GM19438 (cell line): ENCODE measurements at regions not wholly inside any gene's neighbourhood (a gene's known extent, or its start where the extent isn't known, plus 50 kb on each side); places are given as distances from the start of the nearest gene placed in this dataset.
"Not testable (repeated sequence)": the region's sequence is repeated elsewhere in the genome, so short reads cannot be mapped to it uniquely, and the experiment has no call there.

Source experiments
- ATAC-seq: cut with Tn5 transposase; IDR thresholded peaks from one replicate; pipeline ENCODE4 v1.9.1; 2021; ENCODE audit warnings: low read depth; ENCODE audit not compliant: unreplicated experiment

DNA sequence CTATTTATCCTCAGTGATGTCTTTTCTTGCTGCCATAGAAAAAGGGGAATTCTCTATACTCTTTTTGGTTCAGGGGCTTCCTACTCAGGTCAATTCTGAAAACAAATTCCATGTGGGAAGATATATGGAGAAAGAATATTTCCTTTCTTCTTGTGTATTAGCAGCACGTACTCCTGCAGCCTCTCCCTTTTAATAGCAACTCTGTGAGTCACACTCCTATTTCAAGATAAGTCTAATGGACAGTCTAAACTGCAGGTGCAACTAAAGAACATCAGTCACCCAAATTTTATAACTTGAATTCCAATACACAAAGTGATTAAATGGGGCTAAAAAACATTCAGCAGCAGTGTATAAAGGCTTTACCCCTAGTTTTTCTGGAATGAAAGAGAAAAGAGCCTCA, 942.2 kb downstream of the CNTNAP5 start:
- ATAC-seq, result no peak

DNA sequence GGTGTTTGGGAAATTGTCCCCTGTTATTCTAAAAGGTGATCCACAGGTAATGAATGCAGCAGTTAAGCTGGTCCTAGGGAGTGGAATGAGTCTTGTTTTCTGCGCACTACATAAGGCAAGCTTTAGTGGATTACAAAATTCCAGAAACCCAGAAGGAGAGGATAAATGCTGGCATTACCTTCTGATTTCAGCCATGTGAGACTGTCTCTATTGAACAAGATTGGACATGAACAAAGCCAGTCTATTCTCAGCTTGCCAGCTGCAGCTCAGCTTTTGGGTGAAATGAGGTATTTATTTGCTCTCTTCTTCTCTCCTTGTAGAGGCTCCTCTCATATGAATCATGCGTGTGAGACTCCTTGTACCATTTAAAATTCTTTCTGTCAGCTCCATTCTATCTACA, 944.9 kb downstream of the CNTNAP5 start:
- ATAC-seq, result no peak

DNA sequence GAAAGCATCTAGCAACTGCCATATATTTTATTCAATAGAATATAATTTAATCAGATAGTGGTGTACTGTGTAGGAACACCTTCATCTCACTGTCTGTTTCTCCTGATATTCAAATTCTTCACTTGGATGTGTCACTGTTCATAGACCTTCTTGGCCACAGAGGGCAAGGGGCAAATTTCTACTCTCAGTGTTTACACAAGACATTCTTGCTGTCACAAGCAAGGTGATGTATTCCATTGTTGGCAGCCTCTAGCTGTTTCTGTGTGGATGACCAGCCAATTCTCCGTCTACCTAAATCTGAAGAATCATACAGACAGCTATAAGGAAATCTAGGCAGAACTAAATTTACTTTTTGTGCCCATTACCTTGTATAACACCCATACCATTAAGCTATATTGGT, 948.3 kb downstream of the CNTNAP5 start:
- ATAC-seq, result no peak

DNA sequence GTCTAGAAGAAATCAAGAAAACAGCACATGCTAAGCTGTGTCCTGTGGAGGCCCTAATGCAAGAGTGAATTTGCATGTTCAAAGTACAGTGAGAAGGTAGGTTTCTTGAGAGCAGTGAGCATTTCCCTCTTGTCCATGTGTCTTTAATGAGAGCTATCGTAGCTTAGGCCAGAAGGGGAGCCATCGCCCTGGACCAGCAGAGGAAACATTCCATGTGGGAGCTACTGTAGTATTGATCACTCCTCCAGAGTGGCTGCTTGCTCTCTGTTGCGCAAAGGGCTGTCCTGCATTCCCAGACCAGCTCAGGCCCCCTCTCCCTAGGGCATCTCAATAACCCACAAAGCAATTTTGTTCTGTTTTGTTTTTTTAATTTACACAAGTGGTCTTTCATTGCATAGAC, 950.1 kb downstream of the CNTNAP5 start:
- no peak for ATAC-seq

DNA sequence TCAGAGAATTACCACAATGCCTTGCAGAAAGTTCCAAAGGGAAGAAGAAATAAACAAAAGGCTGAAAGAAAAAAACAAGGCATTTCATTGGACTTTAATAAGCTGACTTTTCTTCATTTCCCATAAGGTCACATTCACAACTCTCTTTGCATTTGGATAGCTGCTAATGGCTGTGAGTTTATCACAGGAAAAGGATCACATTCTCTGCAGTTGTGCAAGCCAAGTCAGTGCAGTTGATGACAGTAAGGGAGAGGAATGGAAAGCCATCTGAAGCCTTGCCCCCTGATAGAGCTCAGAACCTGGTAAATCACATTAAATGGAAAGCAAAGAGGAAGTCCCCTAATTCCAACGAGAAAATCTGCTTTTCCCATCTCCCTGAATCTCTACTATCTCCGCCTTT, 950.6 kb downstream of the CNTNAP5 start:
- no peak for ATAC-seq

DNA sequence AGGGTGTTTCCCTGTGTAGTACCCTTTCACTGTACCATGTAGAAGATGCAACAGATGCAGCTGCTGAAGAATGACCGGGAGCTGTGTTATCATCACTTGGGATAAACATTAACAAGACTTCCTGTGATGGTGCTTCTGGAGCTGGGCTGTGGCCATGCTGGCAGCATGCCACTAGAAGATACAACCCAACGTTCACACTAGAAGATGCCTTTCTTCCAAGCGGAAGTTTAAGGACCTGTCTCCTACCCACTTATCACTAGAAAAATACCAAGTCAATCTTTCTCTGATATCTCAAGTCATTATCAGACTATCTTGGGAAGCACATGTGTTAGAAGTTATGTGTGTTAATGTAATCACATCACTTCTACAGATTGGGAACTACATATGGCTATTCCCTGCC, 953.5 kb downstream of the CNTNAP5 start:
- ATAC-seq, result no peak

DNA sequence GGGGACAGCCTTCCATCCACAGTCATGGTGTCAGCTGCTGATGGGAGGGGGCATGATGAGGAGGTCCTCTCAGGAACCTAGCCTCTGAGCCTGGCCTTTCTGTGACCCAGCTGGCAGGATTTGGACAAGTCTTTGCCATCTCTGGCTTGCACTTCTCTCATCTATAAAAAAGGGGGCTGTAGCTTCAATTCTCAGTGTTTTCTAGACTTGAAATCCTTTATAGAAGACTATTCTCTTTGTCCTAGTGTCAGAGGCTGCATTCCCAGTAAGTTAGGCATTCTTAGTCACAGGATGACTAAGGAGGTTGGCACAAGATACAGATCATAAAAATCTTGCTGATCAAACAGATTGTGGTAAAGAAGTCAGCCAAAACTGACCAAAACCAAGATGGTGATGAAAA, 958.5 kb downstream of the CNTNAP5 start:
- ATAC-seq, result no peak

DNA sequence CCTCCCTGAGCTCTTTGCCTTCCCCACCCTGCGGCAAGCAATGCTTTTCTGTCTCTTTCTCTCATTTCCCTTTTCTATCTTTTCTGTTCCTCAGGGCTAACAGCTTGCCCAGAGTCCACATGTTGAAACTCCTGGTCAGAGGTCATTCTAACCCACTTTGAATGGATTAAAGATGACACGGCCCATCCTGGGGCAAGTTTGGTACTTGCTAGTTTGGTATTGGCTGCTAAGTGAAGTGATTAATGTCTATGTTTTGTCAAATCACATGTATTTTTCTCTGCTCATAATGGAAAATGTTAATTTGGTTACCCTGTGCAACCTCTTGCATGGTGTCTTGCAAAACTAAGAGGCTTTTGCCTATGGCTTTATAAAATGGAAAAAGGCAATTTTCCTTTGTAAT, 960.2 kb downstream of the CNTNAP5 start:
- no peak for ATAC-seq

DNA sequence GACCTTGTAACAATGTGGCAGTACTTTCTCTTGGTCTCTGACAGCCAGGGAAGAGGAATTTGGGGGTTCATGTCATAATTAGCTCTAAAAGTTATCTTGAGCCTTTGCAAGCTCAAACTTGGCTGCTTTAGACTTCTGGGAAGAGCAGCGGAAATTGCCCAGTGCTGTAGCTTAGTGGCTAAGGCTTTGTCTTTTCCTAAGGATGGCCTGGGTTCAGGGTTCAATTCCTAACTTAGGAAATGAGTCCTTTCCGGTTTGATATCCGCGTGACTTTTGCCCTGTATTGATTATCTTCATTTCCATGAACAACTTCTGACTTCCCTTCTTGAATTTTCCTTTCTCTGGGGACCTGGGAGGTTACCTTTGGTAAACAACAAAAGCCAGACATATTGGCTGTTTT, 961.0 kb downstream of the CNTNAP5 start:
- ATAC-seq, result no peak

DNA sequence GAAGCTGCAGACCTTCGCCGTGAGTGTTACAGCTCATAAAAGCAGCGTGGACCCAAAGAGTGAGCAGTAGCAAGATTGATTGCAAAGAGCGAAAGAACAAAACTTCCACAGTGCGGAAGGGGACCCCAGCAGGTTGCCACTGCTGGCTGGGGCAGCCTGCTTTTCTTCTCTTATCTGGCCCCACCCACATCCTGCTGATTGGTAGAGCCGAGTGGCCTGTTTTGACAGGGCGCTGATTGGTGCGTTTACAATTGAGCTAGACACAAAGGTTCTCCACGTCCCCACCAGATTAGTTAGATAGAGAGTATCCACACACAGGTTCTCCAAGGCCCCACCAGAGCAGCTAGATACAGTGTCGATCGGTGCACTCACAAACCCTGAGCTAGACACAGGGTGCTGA, 961.8 kb downstream of the CNTNAP5 start:
- ATAC-seq, result not testable (repeated sequence)

DNA sequence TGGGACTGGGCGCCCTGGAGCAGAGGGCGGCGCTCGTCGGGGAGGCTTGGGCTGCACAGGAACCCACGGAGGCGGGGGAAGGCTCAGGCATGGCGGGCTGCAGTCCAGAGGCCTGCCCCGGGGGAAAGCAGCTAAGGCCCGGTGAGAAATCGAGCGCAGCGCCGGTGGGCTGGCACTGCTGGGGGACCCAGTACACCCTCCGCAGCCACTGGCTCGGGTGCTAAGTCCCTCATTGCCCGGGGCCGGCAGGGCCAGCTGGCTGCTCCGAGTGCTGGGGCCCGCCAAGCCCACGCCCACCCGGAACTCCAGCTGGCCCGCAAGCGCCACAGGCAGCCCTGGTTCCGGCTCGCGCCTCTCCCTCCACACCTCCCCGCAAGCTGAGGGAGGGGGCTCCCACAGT, 962.3 kb downstream of the CNTNAP5 start:
- not testable (repeated sequence) for ATAC-seq

DNA sequence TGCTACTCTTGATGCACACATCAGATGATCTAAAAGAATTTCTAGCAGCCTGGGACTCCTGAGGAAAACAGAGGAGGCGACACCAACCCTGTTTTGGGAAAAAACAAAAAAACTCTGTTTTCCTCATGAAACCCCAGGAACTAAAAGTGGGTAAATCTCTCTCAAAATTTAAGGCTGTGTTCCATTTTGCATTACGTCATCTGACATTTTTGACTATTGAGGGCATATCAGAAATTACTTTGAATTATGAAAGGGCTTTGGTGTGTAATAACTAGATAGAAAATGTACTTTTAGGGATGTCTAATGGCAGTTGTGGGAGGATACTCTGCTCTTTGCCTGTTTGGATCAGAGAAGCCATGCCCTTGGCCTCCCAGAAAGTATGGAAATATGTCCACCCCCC, 963.0 kb downstream of the CNTNAP5 start:
- ATAC-seq, result no peak

DNA sequence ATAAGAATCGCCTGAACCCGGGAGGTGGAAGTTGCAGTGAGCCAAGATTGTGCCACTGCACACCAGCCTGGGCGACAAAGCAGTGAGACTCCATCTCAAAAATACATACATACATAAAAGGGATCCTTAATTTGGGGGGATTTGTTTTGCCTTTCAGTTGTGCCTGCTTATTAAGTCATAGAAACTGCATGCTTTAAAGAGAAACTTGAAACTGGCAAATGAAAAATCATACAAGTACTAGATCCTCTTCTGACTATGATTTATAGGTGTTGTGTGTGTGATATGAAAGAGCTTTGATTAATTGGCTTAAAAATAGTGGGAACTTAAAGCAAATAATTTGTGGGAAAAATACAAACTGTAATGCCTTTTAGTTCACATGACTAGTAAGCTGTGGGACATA, 963.7 kb downstream of the CNTNAP5 start:
- ATAC-seq, result no peak

DNA sequence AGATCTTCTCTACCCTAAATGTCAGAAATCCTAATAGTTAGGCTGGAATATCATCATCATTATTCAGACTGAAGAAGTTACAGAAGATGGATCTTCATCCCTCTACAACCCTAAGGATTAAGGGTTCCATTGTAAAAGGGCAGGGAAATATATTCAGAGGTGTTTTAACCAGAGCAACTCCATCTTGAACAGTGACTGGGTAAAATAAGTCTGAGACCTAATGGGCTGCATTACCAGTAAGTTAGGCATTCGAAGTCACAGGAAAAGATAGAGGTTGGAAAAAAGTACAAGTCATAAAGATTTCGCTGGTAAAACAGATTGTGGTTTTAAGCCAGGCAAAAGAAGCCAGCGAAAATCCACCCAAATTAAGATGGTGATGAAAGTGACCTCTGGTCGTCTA, 968.7 kb downstream of the CNTNAP5 start:
- ATAC-seq, result no peak

DNA sequence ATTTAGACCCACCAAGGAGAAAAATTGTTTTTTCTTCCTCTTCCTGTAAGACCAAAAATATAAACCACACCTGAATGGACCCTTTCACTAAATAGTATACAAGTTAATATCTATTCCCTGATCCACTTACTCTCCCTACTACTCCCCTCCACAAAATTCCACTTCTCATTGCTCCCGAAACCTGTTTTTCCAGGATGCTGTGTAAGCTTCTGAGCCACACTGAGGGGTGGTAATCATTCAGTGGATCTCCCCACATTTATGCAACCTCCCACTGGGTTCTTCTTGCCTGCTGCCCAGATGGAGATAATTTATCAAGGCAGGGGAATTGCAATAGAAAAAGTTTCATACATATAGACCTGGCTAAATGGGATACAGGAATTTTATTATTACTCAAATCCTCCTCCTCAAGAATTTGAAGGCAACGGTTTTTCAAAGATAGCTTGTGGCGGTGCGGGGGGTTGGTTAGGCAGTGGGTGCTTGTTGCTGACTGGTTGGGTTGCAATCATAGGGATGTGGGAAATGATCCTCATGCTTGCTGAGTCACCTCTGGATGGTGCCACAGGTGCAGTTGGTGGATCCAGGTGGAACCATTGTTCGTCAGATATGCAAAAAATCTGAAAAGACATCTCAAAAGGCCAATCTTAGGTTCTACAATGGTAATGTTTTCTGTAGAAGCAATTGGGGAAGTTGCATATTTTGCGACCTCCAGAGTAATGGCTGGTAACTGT, 970.3 kb downstream of the CNTNAP5 start:
- no peak for ATAC-seq

DNA sequence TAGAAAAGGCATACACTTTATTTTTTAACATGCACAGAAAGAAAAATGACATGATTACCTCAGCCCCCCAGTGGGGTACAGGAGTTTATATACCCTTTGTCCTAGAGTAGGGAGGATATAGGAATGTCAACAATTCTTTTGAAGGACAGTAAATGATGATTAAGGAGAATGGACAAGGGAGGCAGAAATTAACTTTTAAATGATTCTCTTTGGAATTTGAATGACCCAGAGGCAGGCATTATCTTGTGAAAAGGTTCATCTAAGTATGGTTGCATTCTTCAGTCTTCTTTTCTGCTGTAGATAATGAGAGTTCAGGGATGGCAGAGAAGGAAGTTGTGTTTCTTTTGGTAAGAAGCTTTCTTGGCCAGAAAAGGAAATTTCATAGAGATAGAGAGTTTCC, 971.3 kb downstream of the CNTNAP5 start:
- no peak for ATAC-seq

DNA sequence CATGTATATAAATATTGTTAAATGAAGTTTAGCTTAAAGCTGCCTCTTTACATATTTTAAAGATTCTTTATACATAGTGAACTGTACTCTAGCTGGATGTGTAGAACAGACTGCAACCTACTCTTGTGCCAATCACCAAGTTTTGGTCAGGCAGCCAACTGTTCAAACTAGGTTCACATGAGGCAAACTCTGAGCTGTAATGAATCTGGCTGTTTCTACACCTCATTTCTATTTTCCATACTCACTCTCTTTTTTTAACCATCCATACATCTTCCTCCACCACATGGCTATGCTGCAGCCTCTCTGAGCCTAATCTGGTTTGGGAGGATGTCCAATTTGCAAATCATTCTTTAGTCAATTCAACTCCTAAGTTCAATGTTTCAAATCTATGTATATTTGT, 974.8 kb downstream of the CNTNAP5 start:
- no peak for ATAC-seq

DNA sequence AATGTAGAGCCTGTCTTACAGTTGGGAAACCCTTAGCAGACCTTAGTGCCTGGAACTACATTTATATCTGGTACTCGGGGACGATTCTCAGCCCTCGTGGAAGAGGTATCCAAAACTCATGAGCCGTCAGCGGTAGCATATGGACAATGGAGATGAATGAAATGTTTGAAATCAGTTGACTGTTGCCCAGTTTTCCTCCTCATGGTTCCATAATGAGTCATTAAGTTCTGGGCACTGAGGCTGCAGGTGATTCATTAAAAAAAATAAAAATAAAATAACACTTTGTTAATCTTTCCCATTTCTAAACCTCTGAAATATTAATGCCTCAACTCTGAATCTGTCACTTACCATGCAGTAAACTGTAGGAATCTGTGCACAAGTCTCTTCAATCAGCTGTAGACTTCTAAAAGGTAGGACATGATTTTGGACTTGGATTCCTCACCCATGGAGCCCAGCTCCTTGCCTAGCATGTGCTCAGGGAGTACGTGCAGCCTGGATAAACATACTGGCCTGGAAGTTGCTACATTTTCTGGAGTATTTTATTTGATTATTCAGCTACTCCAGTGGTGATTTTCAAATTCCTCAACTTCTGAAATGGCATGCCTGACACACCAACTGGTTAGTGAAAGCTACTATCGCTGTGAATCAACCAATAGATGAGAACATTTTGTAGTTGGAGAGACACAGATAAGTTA, 979.2 kb downstream of the CNTNAP5 start:
- no peak for ATAC-seq

DNA sequence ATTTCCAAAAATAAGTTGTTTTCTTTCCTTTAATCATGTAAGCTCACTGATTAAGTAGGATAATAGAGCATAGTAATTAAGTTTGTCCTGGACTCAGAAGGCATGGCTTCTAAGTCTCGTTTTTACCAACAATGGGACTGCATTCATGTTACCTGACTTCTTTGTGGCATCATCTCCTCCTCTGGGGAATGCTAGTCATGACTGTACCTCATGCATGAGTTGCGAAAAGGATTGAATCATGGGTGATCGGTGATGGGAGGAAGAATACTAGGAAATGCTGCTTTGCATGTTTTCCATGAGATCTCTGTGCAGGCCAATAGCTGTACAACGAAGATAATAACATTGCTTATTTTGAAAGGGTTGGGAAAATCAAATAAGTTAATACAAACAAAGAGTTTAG, 981.6 kb downstream of the CNTNAP5 start:
- ATAC-seq, result no peak

DNA sequence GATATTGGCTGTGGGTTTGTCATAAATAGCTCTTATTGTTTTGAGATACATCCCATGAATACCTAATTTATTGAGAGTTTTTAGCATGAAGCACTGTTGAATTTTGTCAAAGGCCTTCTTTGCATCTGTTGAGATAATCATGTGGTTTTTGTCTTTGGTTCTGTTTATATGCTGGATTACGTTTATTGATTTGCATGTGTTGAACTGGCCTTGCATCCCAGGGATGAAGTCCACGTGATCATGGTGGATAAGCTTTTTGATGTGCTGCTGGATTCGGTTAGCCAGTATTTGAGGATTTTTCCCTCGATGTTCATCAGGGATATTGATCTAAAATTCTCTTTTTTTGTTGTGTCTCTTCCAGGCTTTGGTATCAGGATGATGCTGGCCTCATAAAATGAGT, 1003.6 kb downstream of the CNTNAP5 start:
- ATAC-seq, result not testable (repeated sequence)

DNA sequence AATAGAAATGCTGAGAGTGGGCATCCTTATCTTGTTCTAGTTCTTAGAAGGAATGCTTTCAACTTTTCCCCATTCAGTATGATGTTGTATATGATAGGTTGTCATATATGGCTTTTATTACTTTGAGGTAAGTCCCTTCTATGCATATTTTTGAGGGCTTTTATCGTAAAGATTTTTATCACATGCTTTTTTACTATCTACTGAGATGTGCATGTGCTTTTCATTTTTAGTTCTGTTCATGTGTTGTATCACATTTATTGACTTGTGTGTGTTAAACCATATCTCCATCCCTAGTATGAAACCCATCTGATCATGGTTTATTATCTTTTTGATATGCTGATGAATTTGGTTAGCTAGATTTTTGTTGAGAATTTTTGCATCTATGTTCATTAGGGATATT, 1008.8 kb downstream of the CNTNAP5 start:
- no peak for ATAC-seq

DNA sequence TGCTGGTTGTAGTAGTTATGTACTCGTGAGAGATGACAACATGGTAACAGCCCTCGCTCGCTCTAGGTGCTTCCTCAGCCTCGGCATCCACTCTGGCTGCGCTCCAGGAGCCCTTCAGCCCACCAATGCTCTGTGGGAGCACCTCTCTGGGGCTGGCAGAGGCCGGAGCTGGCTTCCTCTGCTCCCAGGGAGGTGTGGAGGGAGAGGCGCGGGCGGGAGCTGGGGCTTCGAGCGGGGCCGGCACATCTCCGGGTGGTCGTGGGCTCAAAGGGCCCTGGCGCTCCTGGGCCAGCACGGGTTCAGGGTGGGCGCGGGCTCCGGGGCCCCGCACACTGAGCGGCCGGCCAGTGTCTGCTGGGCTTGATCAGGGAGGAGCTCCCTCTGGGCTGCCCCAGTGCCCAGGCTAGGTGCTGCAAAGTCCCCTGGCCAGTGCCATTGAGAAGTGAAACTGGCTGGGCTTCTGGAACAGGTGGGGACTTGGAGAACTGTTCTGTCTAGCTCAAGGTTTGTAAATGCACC, 1012.1 kb downstream of the CNTNAP5 start:
- ATAC-seq, result no peak
